ENCODE measurements at regions not wholly inside any gene's neighbourhood (a gene's known extent, or its start where the extent isn't known, plus 50 kb on each side); places are given as distances from the start of the nearest gene placed in this dataset.

DNA sequence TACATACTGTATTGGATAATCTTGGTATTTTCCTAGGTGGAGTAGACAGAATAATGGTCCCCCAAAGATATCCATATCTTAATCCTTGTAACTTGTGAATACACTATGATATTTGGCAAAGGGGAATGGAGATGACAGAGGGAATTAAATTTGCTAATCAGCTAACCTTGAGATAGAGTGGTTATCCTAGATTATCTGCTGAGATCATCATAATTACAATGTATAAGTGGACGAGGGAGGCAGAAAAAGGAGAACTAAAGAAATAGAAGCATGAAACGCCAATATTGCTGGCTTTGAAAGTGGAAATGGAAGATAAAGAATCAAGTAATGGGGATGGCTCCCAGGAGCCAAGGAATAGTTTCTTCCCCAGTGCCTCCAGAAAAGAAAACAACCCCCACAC lies 398.7 kb downstream of the NOVA1 start:
- no peak for DNase-seq (ENCODE audit: low read depth)
- H3K4me3 ChIP-seq (ENCODE audit: low read depth, low read length) = no peak overlapping the region
- TF ChIP-seq, protein P1, sequence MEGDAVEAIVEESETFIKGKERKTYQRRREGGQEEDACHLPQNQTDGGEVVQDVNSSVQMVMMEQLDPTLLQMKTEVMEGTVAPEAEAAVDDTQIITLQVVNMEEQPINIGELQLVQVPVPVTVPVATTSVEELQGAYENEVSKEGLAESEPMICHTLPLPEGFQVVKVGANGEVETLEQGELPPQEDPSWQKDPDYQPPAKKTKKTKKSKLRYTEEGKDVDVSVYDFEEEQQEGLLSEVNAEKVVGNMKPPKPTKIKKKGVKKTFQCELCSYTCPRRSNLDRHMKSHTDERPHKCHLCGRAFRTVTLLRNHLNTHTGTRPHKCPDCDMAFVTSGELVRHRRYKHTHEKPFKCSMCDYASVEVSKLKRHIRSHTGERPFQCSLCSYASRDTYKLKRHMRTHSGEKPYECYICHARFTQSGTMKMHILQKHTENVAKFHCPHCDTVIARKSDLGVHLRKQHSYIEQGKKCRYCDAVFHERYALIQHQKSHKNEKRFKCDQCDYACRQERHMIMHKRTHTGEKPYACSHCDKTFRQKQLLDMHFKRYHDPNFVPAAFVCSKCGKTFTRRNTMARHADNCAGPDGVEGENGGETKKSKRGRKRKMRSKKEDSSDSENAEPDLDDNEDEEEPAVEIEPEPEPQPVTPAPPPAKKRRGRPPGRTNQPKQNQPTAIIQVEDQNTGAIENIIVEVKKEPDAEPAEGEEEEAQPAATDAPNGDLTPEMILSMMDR (conservative IDR thresholded peaks at IDR 0.05; ENCODE audit: low read depth, low read length) = no peak

DNA sequence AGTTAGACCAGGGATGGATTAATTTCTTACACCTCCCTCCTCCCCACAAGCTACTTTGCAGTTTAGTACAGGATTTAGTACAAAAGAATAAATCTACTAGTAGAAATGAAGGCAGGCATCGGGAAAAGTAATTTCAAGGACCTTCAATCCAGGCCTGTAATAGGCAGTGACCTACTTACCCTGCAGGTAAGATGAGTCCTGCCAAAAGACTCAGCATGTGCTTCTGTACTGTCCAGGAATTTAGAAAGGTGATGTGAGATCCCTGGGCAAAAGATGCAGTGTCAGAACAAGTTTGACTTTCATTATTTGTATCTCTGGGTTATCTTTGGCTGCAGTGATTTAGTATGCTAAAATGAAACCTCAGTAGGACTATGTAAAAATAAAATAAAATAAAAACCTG lies 403.0 kb downstream of the NOVA1 start:
- no peak for DNase-seq (ENCODE audit: low read depth)
- no peak overlapping the region for H3K4me3 ChIP-seq (ENCODE audit: low read depth, low read length)
- TF ChIP-seq, protein P1 (conservative IDR thresholded peaks at IDR 0.05; ENCODE audit: low read depth, low read length) = no peak

DNA sequence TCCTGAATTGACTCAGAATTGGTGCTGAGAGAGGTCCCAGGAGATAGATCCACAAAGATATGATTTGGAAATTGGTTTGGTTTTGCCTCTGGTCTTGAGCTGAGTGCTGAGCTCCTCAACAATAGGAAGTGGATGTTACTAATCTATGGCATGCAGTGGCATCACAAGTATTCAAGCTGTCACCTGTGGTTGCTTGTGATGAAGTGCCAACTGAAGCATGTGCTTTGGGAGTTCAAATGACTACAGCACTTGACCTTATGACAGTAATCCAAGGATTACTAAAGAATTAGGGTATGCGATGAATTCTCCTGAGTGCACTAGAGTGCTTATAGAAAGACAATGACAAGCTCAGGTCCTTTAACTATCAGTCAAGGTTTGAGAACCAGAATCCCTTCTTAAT lies 406.2 kb downstream of the NOVA1 start:
- H3K4me3 ChIP-seq (ENCODE audit: low read depth, low read length) = no peak overlapping the region
- TF ChIP-seq, protein P1 (conservative IDR thresholded peaks at IDR 0.05; ENCODE audit: low read depth, low read length) = no peak
- no peak for DNase-seq (ENCODE audit: low read depth)

DNA sequence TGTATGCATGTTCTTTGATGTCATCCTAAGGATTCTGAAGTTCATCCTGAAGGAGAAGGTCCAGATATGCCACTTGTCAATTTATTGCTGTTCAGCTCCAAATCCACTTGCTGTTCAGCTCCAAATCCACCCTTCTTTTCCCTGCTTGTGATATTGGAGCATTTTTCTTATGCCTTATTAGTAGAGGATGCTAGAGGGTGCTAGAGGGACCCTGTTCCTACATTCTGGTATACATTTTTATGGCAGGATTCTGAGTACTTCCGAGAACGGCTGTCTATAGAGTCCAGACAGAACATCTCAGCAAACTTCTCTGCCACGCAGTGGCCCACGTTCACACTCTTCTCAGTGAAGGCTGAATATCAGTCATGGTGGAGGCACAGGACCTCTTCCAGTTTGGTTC lies 406.7 kb downstream of the NOVA1 start:
- no peak overlapping the region for H3K4me3 ChIP-seq (ENCODE audit: low read depth, low read length)
- TF ChIP-seq, protein P1 (conservative IDR thresholded peaks at IDR 0.05; ENCODE audit: low read depth, low read length) = peak; percentile 41
- no peak for DNase-seq (ENCODE audit: low read depth)

DNA sequence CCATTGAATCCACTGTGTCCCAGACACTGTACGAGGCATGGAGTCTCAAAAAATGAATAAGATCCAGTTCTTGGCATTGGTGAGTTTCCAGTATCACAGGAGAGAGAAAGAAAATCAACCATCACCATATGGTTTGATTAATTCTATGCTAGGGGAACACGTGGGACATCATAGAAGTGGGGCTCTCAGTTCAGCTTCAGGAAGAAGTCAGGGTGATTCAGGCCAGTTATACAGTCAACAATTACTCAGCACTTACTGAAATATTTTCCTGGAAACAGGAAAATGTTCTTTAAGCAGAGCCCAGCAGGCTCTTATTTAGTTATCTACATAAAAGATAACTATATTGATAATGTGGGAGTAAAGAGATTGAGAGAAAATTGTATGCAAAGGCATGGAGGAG lies 407.2 kb downstream of the NOVA1 start:
- DNase-seq (ENCODE audit: low read depth) = no peak
- TF ChIP-seq, protein P1 (conservative IDR thresholded peaks at IDR 0.05; ENCODE audit: low read depth, low read length) = no peak
- H3K4me3 ChIP-seq (ENCODE audit: low read depth, low read length) = no peak overlapping the region

DNA sequence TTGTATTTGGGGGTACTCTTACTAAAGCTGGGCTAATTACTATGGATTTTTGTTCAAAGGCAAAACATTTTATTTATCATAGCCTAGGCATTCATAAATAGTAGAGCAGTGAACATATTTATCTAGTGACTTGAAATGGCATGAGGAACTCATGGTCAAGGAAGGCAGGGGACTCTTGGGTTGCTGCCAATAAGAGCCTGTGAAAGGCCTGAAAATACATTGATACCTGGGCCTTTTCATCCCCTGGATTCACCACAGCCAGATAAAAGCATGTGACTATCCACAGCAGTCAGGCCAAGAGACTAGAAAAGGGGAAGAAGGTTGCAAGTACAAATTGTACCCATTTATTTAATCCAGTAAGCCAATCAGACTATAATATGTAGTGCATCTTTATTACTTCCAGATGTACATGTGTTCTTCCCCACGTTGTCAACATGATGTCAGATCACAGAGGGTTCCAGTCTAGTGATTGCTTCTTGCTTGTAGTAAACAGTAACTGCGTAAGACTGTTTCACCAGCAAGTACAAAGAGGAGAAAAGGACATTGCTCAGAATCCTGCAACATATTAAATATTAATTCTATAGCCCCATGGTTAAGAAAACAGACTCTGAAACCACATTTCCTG lies 409.7 kb downstream of the NOVA1 start:
- TF ChIP-seq, protein P1 (conservative IDR thresholded peaks at IDR 0.05; ENCODE audit: low read depth, low read length) = no peak

DNA sequence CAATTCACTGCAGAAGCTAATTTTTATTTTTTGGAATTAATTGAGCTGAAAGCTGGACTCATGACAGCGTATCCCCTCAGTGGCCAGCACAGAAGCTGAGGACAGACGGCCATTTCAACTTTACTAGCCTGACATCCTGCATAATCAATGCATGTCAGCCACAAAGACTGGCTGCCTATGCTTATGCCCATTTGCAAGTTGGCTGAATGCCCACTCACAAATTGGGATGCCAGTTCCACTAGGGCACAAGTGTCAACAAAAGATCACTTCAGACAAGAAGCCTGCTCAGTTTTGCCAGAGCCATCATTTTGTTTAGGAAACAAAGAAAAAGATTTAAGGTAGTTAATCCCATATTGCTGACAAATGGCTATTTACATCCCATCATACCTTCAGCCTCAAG lies 417.6 kb downstream of the NOVA1 start:
- TF ChIP-seq, protein P1 (conservative IDR thresholded peaks at IDR 0.05; ENCODE audit: low read depth, low read length) = no peak
- no peak overlapping the region for H3K4me3 ChIP-seq (ENCODE audit: low read depth, low read length)
- no peak for DNase-seq (ENCODE audit: low read depth)

More for the DNA sequence above, 409.7 kb downstream of the NOVA1 start:
- DNase-seq (ENCODE audit: low read depth) = no peak
- H3K4me3 ChIP-seq (ENCODE audit: low read depth, low read length) = no peak overlapping the region
